C4-2B (cell line): ENCODE measurements at regions not wholly inside any gene's neighbourhood (a gene's known extent, or its start where the extent isn't known, plus 50 kb on each side); places are given as distances from the start of the nearest gene placed in this dataset.

Experiments
- CTCF ChIP-seq: fragments of 450-650 bp; conservative IDR thresholded peaks from 2 replicates; pipeline ENCODE4 v1.5.1; 2017; ENCODE audit warnings: mild to moderate bottlenecking
- ZFX ChIP-seq: fragments of 450-650 bp; IDR thresholded peaks from 2 replicates; pipeline ENCODE4 v1.6.1; 2017

- no peak for TF ChIP-seq CTCF
- TF ChIP-seq ZFX = no peak
Measured at GRCh38 chr11:80136991-80137390, 696.2 kb upstream of the TENM4 start.
